IMR-90 (cell line): ENCODE measurements at regions not wholly inside any gene's neighbourhood (a gene's known extent, or its start where the extent isn't known, plus 50 kb on each side); places are given as distances from the start of the nearest gene placed in this dataset.

Experiments
- ATAC-seq: fragments of 200-7000 bp; cut with Tn5 transposase; 2 replicates; pipeline ENCODE4 v1.9.1; 2020; ENCODE audit warnings: low read depth, mild to moderate bottlenecking, moderate library complexity
- BruUV-seq: library from RNA; stranded (reverse); fragments of 400-500 nt; replicated peaks from 2 replicates; lab custom pipeline; 2021; lab: Mats Ljungman, UMichigan
- CTCF ChIA-PET: fragments of 300-600 bp; formaldehyde crosslinking; extraction: SDS; loops from one replicate; lab custom pipeline; 2021; ENCODE audit warnings: antibody characterized with exemption; lab: Yijun Ruan, JAX
- POLR2A ChIA-PET: fragments of 300-600 bp; sonication (Branson Sonifier 250); formaldehyde crosslinking; loops from one replicate; lab custom pipeline; 2022; ENCODE audit warnings: antibody characterized with exemption; ENCODE audit not compliant: unreplicated experiment; lab: Charles Lee
- DNase-seq: peaks from one replicate; pipeline ENCODE4 v3.0.0; 2013
- H2AFZ ChIP-seq: replicated peaks from 2 replicates; pipeline ENCODE3; 2013; ENCODE audit warnings: low read length, mild to moderate bottlenecking; ENCODE audit not compliant: poor library complexity
- H2AK5ac ChIP-seq: 2 replicates; pipeline ENCODE4 v1.6.1; 2013; ENCODE audit warnings: low read depth, low read length, inconsistent platforms
- H2AK9ac ChIP-seq: replicated peaks from 2 replicates; pipeline ENCODE3; 2013; ENCODE audit warnings: mild to moderate bottlenecking, low read depth, low read length, moderate library complexity; ENCODE audit not compliant: poor library complexity
- H2BK120ac ChIP-seq: 2 replicates; pipeline ENCODE4 v1.6.1; 2013; ENCODE audit warnings: low read depth, low read length, inconsistent platforms
- H2BK15ac ChIP-seq: 3 replicates; pipeline ENCODE4 v1.6.1; 2013; ENCODE audit warnings: low read depth, low read length, inconsistent platforms
- H2BK20ac ChIP-seq: 2 replicates; pipeline ENCODE4 v1.6.1; 2013; ENCODE audit warnings: low read depth, mild to moderate bottlenecking, inconsistent platforms, low read length, moderate library complexity
- H2BK5ac ChIP-seq: 2 replicates; pipeline ENCODE4 v1.6.1; 2013; ENCODE audit warnings: mild to moderate bottlenecking, low read depth, low read length, inconsistent platforms; ENCODE audit not compliant: poor library complexity, severe bottlenecking
- H3K14ac ChIP-seq: replicated peaks from 2 replicates; pipeline ENCODE4 v1.6.1; 2013; ENCODE audit warnings: low read depth, low read length, inconsistent platforms
- H3K18ac ChIP-seq: 2 replicates; pipeline ENCODE4 v1.6.1; 2013; ENCODE audit warnings: low read depth, low read length, control low read depth
- H3K23ac ChIP-seq: 2 replicates; pipeline ENCODE4 v1.6.1; 2013; ENCODE audit warnings: low read depth, low read length, inconsistent platforms
- H3K27ac ChIP-seq: 2 replicates; pipeline ENCODE4 v1.5.1; 2013; ENCODE audit warnings: mild to moderate bottlenecking, control low read depth, low read length; ENCODE audit not compliant: insufficient read depth
- H3K27me3 ChIP-seq: 2 replicates; pipeline ENCODE4 v1.6.1; 2013; ENCODE audit warnings: low read length; ENCODE audit not compliant: control insufficient read depth, insufficient read depth
- H3K36me3 ChIP-seq: 2 replicates; pipeline ENCODE4 v1.6.1; 2013; ENCODE audit warnings: low read length, mixed read lengths; ENCODE audit not compliant: control insufficient read depth, insufficient read depth
- H3K4ac ChIP-seq: 2 replicates; pipeline ENCODE4 v1.6.1; 2013; ENCODE audit warnings: low read depth, low read length, inconsistent platforms
- H3K4me1 ChIP-seq: 2 replicates; pipeline ENCODE4 v1.6.1; 2013; ENCODE audit warnings: low read length, mixed read lengths; ENCODE audit not compliant: control insufficient read depth, insufficient read depth
- H3K4me2 ChIP-seq: 2 replicates; pipeline ENCODE4 v1.6.1; 2013; ENCODE audit warnings: low read depth, mild to moderate bottlenecking, control low read depth, low read length, moderate library complexity
- H3K4me3 ChIP-seq: 2 replicates; pipeline ENCODE4 v1.5.1; 2013; ENCODE audit warnings: low read depth, mild to moderate bottlenecking, control low read depth, low read length, moderate library complexity; ENCODE audit not compliant: insufficient read depth
- H3K56ac ChIP-seq: 2 replicates; pipeline ENCODE4 v1.6.1; 2013; ENCODE audit warnings: low read length, inconsistent platforms; ENCODE audit not compliant: insufficient read depth; ENCODE audit errors: extremely low read depth
- H3K79me1 ChIP-seq, 2 experiments: 2 replicates each; pipeline ENCODE4 v1.6.1; 2013; ENCODE audit warnings: low read length in 2 of 2, inconsistent platforms in 1 of 2, low read depth in 1 of 2
- H3K9ac ChIP-seq: 2 replicates; pipeline ENCODE4 v1.6.1; 2013; ENCODE audit warnings: low read depth, low read length, control low read depth
- H3K9me1 ChIP-seq: 2 replicates; pipeline ENCODE4 v1.6.1; 2013; ENCODE audit warnings: low read length, inconsistent platforms; ENCODE audit not compliant: insufficient read depth
- H3K9me3 ChIP-seq: 2 replicates; pipeline ENCODE4 v1.6.1; 2013; ENCODE audit warnings: low read length; ENCODE audit not compliant: control insufficient read depth, insufficient read depth
- H4K20me1 ChIP-seq: 2 replicates; pipeline ENCODE4 v1.6.1; 2013; ENCODE audit warnings: low read length, inconsistent platforms; ENCODE audit not compliant: insufficient read depth
- H4K5ac ChIP-seq: 2 replicates; pipeline ENCODE4 v1.6.1; 2013; ENCODE audit warnings: mild to moderate bottlenecking, low read depth, low read length, control low read depth
- H4K8ac ChIP-seq, 2 experiments: 2 replicates each; pipeline ENCODE4 v1.6.1; 2013; ENCODE audit warnings: low read depth in 2 of 2, low read length in 2 of 2, control low read depth in 1 of 2, inconsistent platforms in 1 of 2
- H4K91ac ChIP-seq: 2 replicates; pipeline ENCODE4 v1.6.1; 2013; ENCODE audit warnings: low read depth, low read length, inconsistent platforms; ENCODE audit not compliant: insufficient read depth
- BHLHE40 ChIP-seq: fragments of 150-350 bp; IDR thresholded peaks from 2 replicates; pipeline ENCODE4 v1.6.1; 2016; ENCODE audit warnings: mild to moderate bottlenecking, low read depth, low read length
- CEBPB ChIP-seq: IDR thresholded peaks from 2 replicates; pipeline ENCODE4 v1.6.1; 2012; ENCODE audit warnings: low read depth, low read length, improper control_type of control experiment
- CHD1 ChIP-seq: IDR thresholded peaks from 2 replicates; pipeline ENCODE4 v1.6.1; 2012; ENCODE audit warnings: low read depth, low read length, improper control_type of control experiment
- CTCF ChIP-seq: conservative IDR thresholded peaks from 2 replicates; pipeline ENCODE4 v1.5.1; 2012; ENCODE audit warnings: mild to moderate bottlenecking, low read depth, low read length, improper control_type of control experiment
- ELK1 ChIP-seq: fragments of 150-350 bp; IDR thresholded peaks from 2 replicates; pipeline ENCODE4 v1.6.1; 2016; ENCODE audit warnings: low read depth, mild to moderate bottlenecking, low read length, moderate library complexity, borderline replicate concordance
- FOS ChIP-seq: fragments of 150-350 bp; IDR thresholded peaks from 2 replicates; pipeline ENCODE4 v1.6.1; 2016; ENCODE audit warnings: low read depth, low read length
- MAFK ChIP-seq: IDR thresholded peaks from 2 replicates; pipeline ENCODE4 v1.6.1; 2012; ENCODE audit warnings: low read depth, low read length, improper control_type of control experiment
- MXI1 ChIP-seq: IDR thresholded peaks from 2 replicates; pipeline ENCODE4 v1.6.1; 2012; ENCODE audit warnings: low read depth, mild to moderate bottlenecking, low read length, moderate library complexity, borderline replicate concordance
- NFE2L2 ChIP-seq: fragments of 150-350 bp; IDR thresholded peaks from 2 replicates; pipeline ENCODE4 v1.6.1; 2016; ENCODE audit warnings: low read depth, mild to moderate bottlenecking, low read length
- POLR2A ChIP-seq: IDR thresholded peaks from 2 replicates; pipeline ENCODE4 v1.6.1; 2012; ENCODE audit warnings: mild to moderate bottlenecking, low read depth, low read length
- RAD21 ChIP-seq: IDR thresholded peaks from 2 replicates; pipeline ENCODE4 v1.6.1; 2012; ENCODE audit warnings: low read length, improper control_type of control experiment
- RCOR1 ChIP-seq: IDR thresholded peaks from 2 replicates; pipeline ENCODE4 v1.6.1; 2012; ENCODE audit warnings: mild to moderate bottlenecking, low read length, improper control_type of control experiment; ENCODE audit not compliant: insufficient replicate concordance
- SMC3 ChIP-seq: fragments of 150-350 bp; IDR thresholded peaks from 2 replicates; pipeline ENCODE4 v1.6.1; 2016; ENCODE audit warnings: low read depth, mild to moderate bottlenecking, antibody characterized with exemption, low read length, moderate library complexity
- WGBS, 2 experiments: methylation state at CpG; one replicate each; pipeline versions ENCODE4 v1.1.5 to v1.1.7; 2013; ENCODE audit warnings: missing lambda C conversion rate in 2 of 2; ENCODE audit not compliant: insufficient read length in 1 of 2; ENCODE audit errors: extremely low coverage in 2 of 2; 5-methylcytosine and 5-hydroxymethylcytosine counted together
- dilution Hi-C: fragments of 300-500 bp; cut with HindIII; formaldehyde crosslinking; loops from one replicate; pipeline ENCODE4 v1.14.3; 2018; ENCODE audit warnings: low sequenced_read_pairs; ENCODE audit not compliant: unreplicated experiment
- in situ Hi-C: fragments of 300-500 bp; cut with MboI; formaldehyde crosslinking; loops from 3 replicates; pipeline ENCODE4 v1.14.3; 2019; ENCODE audit warnings: low sequenced_read_pairs, inconsistent platforms, mixed read lengths
- intact Hi-C: fragments of 100-400 bp; cut with micrococcal nuclease; formaldehyde crosslinking; loops from 2 replicates; pipeline ENCODE4 v1.10.0; 2022

- Histone ChIP-seq H3K14ac (no peak overlapping the region), H4K91ac (no peak overlapping the region), H3K36me3 (no peaks in the 10 kb centered on the region), H4K8ac (no peak overlapping the region), H3K4ac (no peak overlapping the region), H2BK15ac (no peak overlapping the region), H2BK5ac (no peak overlapping the region), H2BK120ac (no peak overlapping the region), H3K4me3 (no peak overlapping the region), H3K18ac (no peak overlapping the region), H3K9me3 (no peaks in the 10 kb centered on the region; the same call in 1 of the 2 replicates), H4K5ac (no peak overlapping the region), H3K9me1 (no peaks in the 10 kb centered on the region), H3K23ac (no peak overlapping the region), H2BK20ac (no peak overlapping the region), H2AFZ (no peak overlapping the region), H4K20me1 (no peaks in the 10 kb centered on the region), H3K27me3 (peaks cover 4% of the 10 kb centered on the region; the same call in 1 of the 2 replicates), H2AK9ac (no peak overlapping the region), H3K9ac (no peak overlapping the region), H2AK5ac (no peak overlapping the region), H3K27ac (no peak overlapping the region), H3K56ac (no peak overlapping the region), H3K4me2 (no peak overlapping the region), H3K79me1 (no peaks in the 10 kb centered on the region), H3K4me1 (no peaks in the 10 kb centered on the region)
- ATAC-seq (no peak), DNase-seq (no peak)
- no peak for TF ChIP-seq FOS
- no peak for TF ChIP-seq RAD21
- TF ChIP-seq CEBPB = no peak
- no peak for TF ChIP-seq SMC3
- TF ChIP-seq POLR2A = no peak
- TF ChIP-seq MAFK = no peak
- TF ChIP-seq CHD1 = no peak
- TF ChIP-seq CTCF = no peak
- TF ChIP-seq MXI1 = no peak
- TF ChIP-seq ELK1 = no peak
- no peak for TF ChIP-seq BHLHE40
- no peak for TF ChIP-seq NFE2L2
- TF ChIP-seq RCOR1 = no peak
- POLR2A ChIA-PET = no interaction called here
- in situ Hi-C loops (no loop called here), intact Hi-C loops (no loop called here), dilution Hi-C loops (no loop called here)
- BruUV-seq = no TSS peak
- CTCF ChIA-PET = no interaction called here
- no CpG with 5 or more reads among the region's 11 CpGs for WGBS, 2 experiments
Measured at GRCh38 chr6:6997263-6998193, 110.2 kb upstream of the RREB1 start.
